ENCODE measurements at regions not wholly inside any gene's neighbourhood (a gene's known extent, or its start where the extent isn't known, plus 50 kb on each side); places are given as distances from the start of the nearest gene placed in this dataset.

DNA sequence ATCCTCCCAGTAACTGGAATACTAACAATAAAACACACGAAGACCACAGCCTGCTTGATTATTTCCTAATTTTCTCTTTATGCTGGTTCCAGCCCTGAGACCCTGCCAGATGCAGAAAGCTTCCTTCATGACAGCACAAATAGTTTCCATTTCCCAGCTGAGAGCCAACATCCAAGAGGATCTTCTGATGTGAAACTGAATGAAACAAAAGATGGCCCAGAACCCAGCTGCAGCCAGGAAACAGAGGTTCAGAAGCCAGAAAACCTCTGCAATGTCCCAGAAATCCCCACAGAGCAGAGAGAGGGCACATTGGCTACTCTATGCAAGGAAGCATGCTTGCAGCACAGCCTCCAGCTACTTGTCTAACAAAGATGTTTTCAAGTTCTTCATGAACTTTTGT lies 61.8 kb upstream of the PLEKHG1 start:
- no peak for DNase-seq

DNA sequence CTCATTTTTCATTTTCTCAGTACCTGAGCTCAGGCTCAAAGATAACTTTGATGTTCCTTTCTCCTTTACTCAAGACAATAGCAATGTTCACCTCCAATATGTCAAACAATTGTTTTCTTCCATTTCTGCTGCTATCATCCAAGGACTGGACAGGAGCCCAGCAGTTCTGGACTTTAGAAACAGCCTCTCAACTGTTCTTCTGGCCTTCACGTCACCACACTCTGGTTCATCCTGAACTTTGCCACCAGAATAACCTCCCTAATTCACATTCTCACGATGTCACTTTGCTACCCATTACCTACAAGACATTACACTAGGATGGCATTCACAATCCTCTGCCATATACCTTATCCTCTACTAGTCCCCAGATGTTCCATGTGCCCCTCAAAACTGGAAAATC lies 60.6 kb upstream of the PLEKHG1 start:
- no peak for DNase-seq

DNA sequence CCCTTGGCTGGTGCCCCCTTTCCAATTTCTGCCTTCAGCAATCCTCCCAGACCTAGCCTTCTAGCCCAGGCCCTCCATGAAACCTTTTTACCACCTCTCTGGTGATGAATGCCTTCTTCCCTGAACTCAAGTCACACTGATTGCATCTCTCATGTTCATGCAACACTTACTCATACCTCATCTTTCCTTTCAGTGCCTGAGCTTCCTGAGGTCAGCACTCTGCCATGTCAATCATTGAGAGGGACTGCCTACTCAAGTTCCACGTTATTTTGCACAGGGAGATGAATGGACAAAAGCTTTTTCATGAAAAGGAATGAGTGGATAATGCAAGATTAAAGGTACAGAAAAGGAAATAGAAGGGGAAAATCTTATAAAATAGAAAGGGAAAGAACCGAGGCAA lies 60.1 kb upstream of the PLEKHG1 start:
- no peak for DNase-seq

DNA sequence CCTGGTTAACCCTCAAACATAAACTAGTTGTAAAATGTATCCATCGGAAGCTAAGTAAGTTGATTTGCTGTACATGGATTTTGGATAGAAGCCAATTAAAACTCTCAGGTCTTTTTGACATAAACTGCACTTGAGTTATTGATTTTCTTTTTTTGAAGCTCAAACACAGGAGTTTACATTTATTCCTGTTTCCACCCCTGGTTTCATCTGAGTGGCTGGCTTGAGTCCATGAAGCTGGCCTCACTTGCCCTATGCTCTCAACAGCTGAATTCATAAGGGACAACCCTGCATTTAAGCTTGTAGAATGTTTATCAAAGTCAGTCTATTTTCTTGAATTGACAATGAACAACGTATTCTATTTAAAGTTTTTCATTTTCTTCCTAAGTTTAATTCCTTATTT lies 58.1 kb upstream of the PLEKHG1 start:
- DNase-seq: no peak

DNA sequence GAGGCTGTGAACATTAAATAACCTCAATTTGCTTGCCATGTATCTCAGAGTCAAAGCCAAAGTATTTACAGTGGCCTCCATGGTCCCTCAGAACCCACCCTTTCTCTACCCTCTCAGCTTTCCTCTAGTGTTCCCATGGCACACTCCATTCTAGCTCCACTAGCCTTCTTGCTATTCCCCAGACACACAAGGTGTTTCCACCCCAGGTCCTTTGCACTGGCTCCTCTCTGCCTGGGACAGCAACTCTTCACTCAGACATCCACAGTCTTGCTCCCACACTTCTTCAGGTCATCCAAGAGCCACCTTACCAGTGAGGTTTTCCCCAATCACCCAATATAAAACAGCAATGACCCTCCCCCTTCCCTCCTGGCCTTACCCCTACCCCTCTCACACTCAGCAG lies 56.5 kb upstream of the PLEKHG1 start:
- no peak for DNase-seq

DNA sequence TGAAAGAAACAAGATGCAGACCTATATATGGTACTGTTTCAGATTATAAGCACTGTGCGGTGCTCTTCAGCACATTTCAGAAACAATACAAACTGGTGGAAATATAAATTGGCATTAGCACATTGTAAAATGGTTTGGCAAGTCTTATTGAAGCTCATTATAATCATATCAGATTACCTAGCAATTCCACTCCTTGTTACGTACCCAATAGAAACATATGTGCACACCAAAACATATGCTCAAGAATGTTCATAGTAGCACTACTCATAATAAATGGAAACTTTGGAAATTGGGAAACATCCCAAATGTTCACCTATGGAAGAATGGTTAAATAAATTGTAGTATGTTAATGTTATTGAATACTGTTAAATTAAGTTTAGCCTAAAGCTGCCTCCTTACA lies 54.9 kb upstream of the PLEKHG1 start:
- DNase-seq: no peak

DNA sequence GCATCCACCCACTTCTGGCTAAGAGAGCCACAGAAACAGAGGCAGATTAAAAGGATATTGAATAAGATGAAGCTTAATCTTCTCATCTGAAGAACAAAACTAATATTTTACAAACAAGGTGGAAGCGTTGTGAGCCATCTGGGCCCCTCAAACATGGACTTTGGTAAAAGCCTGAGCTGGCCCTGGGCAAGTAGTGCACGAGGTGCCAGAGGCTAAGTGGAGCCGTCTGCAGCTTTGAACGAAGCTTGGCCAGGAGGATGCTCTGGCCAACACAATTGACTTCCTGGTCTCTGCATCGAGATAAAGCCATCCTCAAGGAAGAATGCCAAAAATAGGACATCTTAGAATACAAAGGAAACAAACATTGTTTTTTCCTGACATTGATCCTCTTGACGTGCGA lies 53.2 kb upstream of the PLEKHG1 start:
- DNase-seq: no peak

DNA sequence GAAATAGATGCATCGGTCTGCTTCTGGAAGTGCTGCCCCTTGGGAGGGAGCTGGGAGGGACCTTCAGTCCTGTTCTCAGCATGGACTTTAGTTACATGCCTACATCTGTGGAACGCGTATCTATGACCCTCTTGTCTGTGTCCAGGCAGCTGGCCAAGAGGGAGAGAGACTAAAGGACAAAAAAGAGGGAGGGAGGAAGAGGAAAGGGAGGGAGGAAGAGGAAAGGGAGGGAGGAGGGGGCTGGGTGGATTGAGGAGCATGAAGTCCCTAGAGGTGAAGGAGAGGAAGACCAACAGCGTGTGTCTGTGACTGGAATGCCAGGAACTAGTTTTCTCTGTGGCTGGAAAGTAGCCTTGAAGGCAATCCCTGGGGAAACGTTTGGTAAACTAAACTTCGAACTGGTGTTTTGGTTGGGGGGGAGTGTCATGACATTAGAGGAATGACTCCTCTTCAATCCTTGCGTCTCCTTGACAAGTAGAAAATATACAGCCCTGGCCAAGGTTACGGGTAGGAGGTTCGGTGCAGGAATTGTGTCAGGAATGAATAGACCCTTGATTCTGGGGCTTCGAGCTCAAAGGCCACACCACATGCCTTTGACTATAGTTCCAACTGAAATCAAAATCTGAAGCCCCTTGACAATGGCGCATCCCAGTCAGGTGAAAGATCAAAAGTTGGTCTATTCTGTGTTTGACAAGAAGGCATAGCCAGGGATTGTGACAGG lies 52.0 kb upstream of the PLEKHG1 start:
- no peak for DNase-seq

DNA sequence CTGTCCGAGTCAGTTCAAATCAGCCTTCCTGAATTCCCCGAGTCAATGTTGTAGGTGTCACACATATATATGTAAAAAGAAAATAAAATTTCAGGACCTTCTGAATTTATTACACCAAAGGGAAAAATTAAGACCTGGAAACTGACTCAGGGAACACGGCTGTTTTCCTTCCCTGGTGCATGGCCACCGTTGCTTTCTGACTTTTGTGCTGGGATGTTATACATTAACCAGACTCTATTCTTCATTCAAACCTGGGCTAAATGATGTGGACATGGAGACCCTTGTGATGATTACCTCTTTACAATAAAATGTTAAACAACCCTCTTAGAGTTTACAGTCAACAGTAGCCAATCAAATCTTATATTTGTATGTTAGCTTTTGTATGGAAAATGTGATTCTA lies 51.4 kb upstream of the PLEKHG1 start:
- no peak for DNase-seq

DNA sequence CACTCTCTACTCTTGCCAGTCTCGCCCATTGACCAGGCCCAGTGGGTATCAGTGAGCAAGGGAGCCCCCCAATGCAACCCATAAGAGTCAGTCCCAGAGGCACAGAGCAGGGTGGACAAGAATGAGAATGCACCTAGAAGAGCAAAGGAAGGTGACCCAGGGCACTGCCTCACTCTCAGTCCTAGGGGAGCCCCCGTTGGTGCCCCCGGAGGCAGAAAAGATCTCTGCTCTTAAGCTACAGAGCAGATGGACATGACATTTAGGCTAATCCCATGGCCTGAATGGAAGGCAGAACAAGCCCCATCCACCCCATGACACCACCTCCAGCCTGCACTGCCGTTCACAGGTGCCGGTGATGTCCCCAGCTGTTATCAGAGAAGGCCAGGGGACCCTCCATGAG lies 50.7 kb upstream of the PLEKHG1 start:
- DNase-seq: no peak

DNA sequence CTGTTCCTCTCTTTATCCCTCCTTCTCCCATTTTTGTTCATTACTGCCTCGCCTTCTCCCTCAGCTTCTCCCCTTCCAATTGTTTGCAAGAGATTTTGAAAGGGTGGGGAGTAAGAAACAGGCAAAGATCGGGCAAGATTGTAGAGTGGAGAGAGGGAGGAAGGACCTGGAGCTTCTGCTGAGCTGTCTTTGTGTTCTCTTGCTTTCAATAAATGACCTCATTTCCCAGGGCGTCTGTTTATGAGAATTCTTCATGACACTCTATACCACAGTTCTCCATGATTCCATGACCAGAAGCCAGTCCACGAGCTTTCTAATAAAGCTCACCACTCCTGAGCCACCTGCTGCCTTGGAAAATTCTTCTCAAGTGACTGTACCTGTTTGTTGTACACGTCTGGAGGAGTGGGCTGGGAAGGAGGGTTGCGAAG lies 50.0 kb upstream of the PLEKHG1 start:
- DNase-seq: no peak
